GM12891 (cell line): ENCODE measurements at regions not wholly inside any gene's neighbourhood (a gene's known extent, or its start where the extent isn't known, plus 50 kb on each side); places are given as distances from the start of the nearest gene placed in this dataset.

ENCODE experiments used
- POLR2A ChIP-seq: IDR thresholded peaks from 2 replicates; pipeline ENCODE4 v1.6.1; 2011; ENCODE audit warnings: low read depth, low read length, control low read depth
- POLR2AphosphoS5 ChIP-seq: IDR thresholded peaks from 2 replicates; pipeline ENCODE4 v1.6.1; 2011; ENCODE audit warnings: low read depth, low read length, control low read depth
- TAF1 ChIP-seq: IDR thresholded peaks from 2 replicates; pipeline ENCODE4 v1.6.1; 2011; ENCODE audit warnings: low read depth, low read length, control low read depth

DNA sequence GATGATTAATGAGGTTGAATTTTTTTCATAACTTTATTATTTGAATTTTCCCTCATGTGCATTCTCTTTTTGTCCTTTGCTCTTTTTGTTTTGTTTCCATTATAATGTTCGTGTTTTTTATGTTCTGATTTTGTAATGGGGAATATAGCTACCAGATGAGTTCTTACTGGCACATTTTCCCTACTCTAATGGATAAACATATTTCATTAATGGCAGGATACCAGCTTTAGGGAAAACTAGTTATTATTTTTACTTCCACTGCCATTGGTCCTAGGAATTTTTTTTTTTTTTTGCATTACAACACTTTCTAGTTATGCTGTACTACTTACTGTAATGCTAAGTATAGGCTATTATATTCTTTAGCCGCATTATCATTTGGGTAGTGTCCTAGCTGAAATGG lies 286.3 kb downstream of the SPRY1 start:
- TF ChIP-seq POLR2A (no peak), POLR2AphosphoS5 (no peak), TAF1 (no peak)
